IMR-90 (cell line): ENCODE measurements at regions not wholly inside any gene's neighbourhood (a gene's known extent, or its start where the extent isn't known, plus 50 kb on each side); places are given as distances from the start of the nearest gene placed in this dataset.

Source experiments
- CTCF ChIP-seq: conservative IDR thresholded peaks from 2 replicates; pipeline ENCODE4 v1.5.1; 2012; ENCODE audit warnings: mild to moderate bottlenecking, low read depth, low read length, improper control_type of control experiment
- ELK1 ChIP-seq: fragments of 150-350 bp; IDR thresholded peaks from 2 replicates; pipeline ENCODE4 v1.6.1; 2016; ENCODE audit warnings: low read depth, mild to moderate bottlenecking, low read length, moderate library complexity, borderline replicate concordance
- FOS ChIP-seq: fragments of 150-350 bp; IDR thresholded peaks from 2 replicates; pipeline ENCODE4 v1.6.1; 2016; ENCODE audit warnings: low read depth, low read length
- POLR2A ChIP-seq: IDR thresholded peaks from 2 replicates; pipeline ENCODE4 v1.6.1; 2012; ENCODE audit warnings: mild to moderate bottlenecking, low read depth, low read length
- RAD21 ChIP-seq: IDR thresholded peaks from 2 replicates; pipeline ENCODE4 v1.6.1; 2012; ENCODE audit warnings: low read length, improper control_type of control experiment
- RCOR1 ChIP-seq: IDR thresholded peaks from 2 replicates; pipeline ENCODE4 v1.6.1; 2012; ENCODE audit warnings: mild to moderate bottlenecking, low read length, improper control_type of control experiment; ENCODE audit not compliant: insufficient replicate concordance
- RFX5 ChIP-seq: IDR thresholded peaks from 2 replicates; pipeline ENCODE4 v1.8.0; 2012; ENCODE audit warnings: low read depth, mild to moderate bottlenecking, low read length, moderate library complexity

GRCh38 chr12:17084831-17085230 lies 478.9 kb upstream of the LMO3 start:
- TF ChIP-seq RAD21 (no peak), ELK1 (no peak), CTCF (no peak), FOS (no peak), POLR2A (no peak), RCOR1 (no peak), RFX5 (no peak)
